SK-N-SH (cell line): ENCODE measurements at regions not wholly inside any gene's neighbourhood (a gene's known extent, or its start where the extent isn't known, plus 50 kb on each side); places are given as distances from the start of the nearest gene placed in this dataset.
"Not testable (repeated sequence)": the region's sequence is repeated elsewhere in the genome, so short reads cannot be mapped to it uniquely, and the experiment has no call there.

Experiments used
- CTCF ChIA-PET: fragments of 300-600, 350-600 bp; formaldehyde crosslinking; extraction: SDS; loops from one replicate; lab custom pipeline; 2021; lab: Yijun Ruan, JAX
- POLR2A ChIA-PET: fragments of 350-600 bp; sonication (Branson Sonifier 250); formaldehyde crosslinking; extraction: SDS; loops from one replicate; lab custom pipeline; 2020; ENCODE audit warnings: antibody characterized with exemption, inconsistent platforms; lab: Yijun Ruan, JAX
- DNase-seq: peaks from one replicate; pipeline ENCODE4 v3.0.0; 2012
- H2AFZ ChIP-seq: fragments of 200-600 bp; sonication (generic); 2 replicates; pipeline ENCODE4 v1.8.1; 2016; ENCODE audit warnings: antibody characterized with exemption, mild to moderate bottlenecking, low read depth
- H3F3A ChIP-seq: fragments of 200-600 bp; sonication (generic); replicated peaks from 2 replicates; pipeline ENCODE3; 2016; ENCODE audit warnings: antibody characterized with exemption, mild to moderate bottlenecking; ENCODE audit not compliant: insufficient read depth
- H3K27ac ChIP-seq, 2 experiments: fragments of 200-500 bp in 1 of 2; fragments of 200-600 bp in 1 of 2; sonication (Bioruptor generic) in 1 of 2; sonication (generic), shearing (Covaris generic) in 1 of 2; 2 replicates each; pipeline versions ENCODE4 v1.5.1 to v1.6.1; 2014 to 2016; ENCODE audit warnings: low read depth in 2 of 2, inconsistent platforms in 1 of 2, low read length in 1 of 2, mild to moderate bottlenecking in 1 of 2, mixed read lengths in 1 of 2
- H3K27me3 ChIP-seq: fragments of 200-600 bp; sonication (generic), shearing (Covaris generic); 2 replicates; pipeline ENCODE4 v1.6.1; 2016; ENCODE audit warnings: mixed run types; ENCODE audit not compliant: insufficient read depth
- H3K36me3 ChIP-seq, 2 experiments: fragments of 200-500 bp in 1 of 2; fragments of 200-600 bp in 1 of 2; sonication (Bioruptor generic) in 1 of 2; sonication (generic) in 1 of 2; replicated peaks in 1 of 2; 2 replicates each; pipeline versions ENCODE3 to v1.5.1; 2014 to 2016; ENCODE audit warnings: low read length in 1 of 2, mild to moderate bottlenecking in 1 of 2; ENCODE audit not compliant: insufficient read depth in 2 of 2, control insufficient read depth in 1 of 2
- H3K4me1 ChIP-seq, 2 experiments: fragments of 200-500 bp in 1 of 2; fragments of 200-600 bp in 1 of 2; sonication (Bioruptor generic) in 1 of 2; sonication (generic), shearing (Covaris generic) in 1 of 2; 2 replicates each; pipeline versions ENCODE4 v1.5.1 to v1.6.1; 2014 to 2016; ENCODE audit warnings: low read depth in 1 of 2, low read length in 1 of 2, mixed run types in 1 of 2; ENCODE audit not compliant: insufficient read depth in 2 of 2, control insufficient read depth in 1 of 2
- H3K4me2 ChIP-seq: fragments of 200-600 bp; sonication (generic), shearing (Covaris generic); 2 replicates; pipeline ENCODE4 v1.6.1; 2017; ENCODE audit warnings: mixed run types
- H3K4me3 ChIP-seq, 2 experiments: fragments of 200-500 bp in 1 of 2; fragments of 200-600 bp in 1 of 2; sonication (Bioruptor generic) in 1 of 2; sonication (generic), shearing (Covaris generic) in 1 of 2; 2 replicates each; pipeline versions ENCODE4 v1.5.1 to v1.8.1; 2014 to 2016; ENCODE audit warnings: low read depth in 2 of 2, inconsistent platforms in 1 of 2, low read length in 1 of 2, mild to moderate bottlenecking in 1 of 2, mixed read lengths in 1 of 2, moderate library complexity in 1 of 2
- H3K79me2 ChIP-seq: fragments of 200-600 bp; sonication (generic); 2 replicates; pipeline ENCODE4 v1.8.1; 2017; ENCODE audit warnings: mild to moderate bottlenecking; ENCODE audit not compliant: insufficient read depth
- H3K9ac ChIP-seq: fragments of 200-600 bp; sonication (generic); 2 replicates; pipeline ENCODE4 v1.6.1; 2017; ENCODE audit warnings: mixed run types
- H3K9me2 ChIP-seq: fragments of 200-600 bp; sonication (generic); 2 replicates; pipeline ENCODE4 v1.6.1; 2017; ENCODE audit warnings: mixed run types
- H3K9me3 ChIP-seq: fragments of 200-600 bp; sonication (generic); 2 replicates; pipeline ENCODE4 v1.6.1; 2017; ENCODE audit warnings: mixed run types, mild to moderate bottlenecking, moderate library complexity
- H4K20me1 ChIP-seq: fragments of 200-600 bp; sonication (generic); 2 replicates; pipeline ENCODE4 v1.6.1; 2017; ENCODE audit warnings: mild to moderate bottlenecking, mixed run types; ENCODE audit not compliant: insufficient read depth
- REST ChIP-seq: IDR thresholded peaks from 2 replicates; pipeline ENCODE4 v1.6.1; 2012; ENCODE audit warnings: mild to moderate bottlenecking, low read depth, low read length, moderate library complexity
- RFX5 ChIP-seq: IDR thresholded peaks from 2 replicates; pipeline ENCODE4 v1.6.1; 2012; ENCODE audit warnings: mild to moderate bottlenecking, improper control_type of control experiment, low read length
- TCF12 ChIP-seq: IDR thresholded peaks from 2 replicates; pipeline ENCODE4 v1.4.0; 2012
- USF1 ChIP-seq: IDR thresholded peaks from 2 replicates; pipeline ENCODE4 v1.4.0; 2012; ENCODE audit warnings: low read depth, borderline replicate concordance
- WGBS: methylation state at CpG from one replicate; pipeline ENCODE4 v1.1.6; 2017; ENCODE audit warnings: low lambda C conversion rate; 5-methylcytosine and 5-hydroxymethylcytosine counted together
- TF ChIP-seq, protein P1 (sequence below): fragments of 200-600 bp; sonication (generic); IDR thresholded peaks from 2 replicates; pipeline ENCODE4 v1.6.1; 2017; ENCODE audit warnings: antibody characterized with exemption, mild to moderate bottlenecking, moderate library complexity
- TF ChIP-seq, protein P2 (sequence below): fragments of 150-350 bp; IDR thresholded peaks from 2 replicates; pipeline ENCODE4 v1.6.1; 2016; ENCODE audit warnings: mild to moderate bottlenecking, low read depth, low read length
- TF ChIP-seq, protein P3 (sequence below): IDR thresholded peaks from 2 replicates; pipeline ENCODE4 v1.4.0; 2012; ENCODE audit warnings: low read depth, borderline replicate concordance

DNA sequence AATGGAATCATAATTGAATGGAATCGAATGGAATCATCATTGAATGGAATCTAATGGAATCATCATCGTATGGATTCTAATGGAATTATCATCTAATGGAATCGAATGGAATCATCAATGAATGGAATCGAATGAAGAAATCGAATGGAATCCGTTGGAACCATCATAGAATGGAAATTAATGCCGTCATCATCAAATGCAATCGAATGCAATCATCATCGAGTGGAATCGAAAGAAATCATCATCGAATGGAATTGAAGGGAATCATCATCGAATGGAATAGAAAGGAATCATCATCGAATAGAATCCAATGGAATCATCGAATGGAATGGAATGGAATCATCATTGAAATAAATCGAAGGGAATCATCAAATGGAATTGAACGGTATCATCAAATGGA lies 217.2 kb downstream of the SHCBP1 start:
- Histone ChIP-seq H3K9me3 (no peaks in the 10 kb centered on the region), H4K20me1 (no peaks in the 10 kb centered on the region)
- TF ChIP-seq, protein P1, sequence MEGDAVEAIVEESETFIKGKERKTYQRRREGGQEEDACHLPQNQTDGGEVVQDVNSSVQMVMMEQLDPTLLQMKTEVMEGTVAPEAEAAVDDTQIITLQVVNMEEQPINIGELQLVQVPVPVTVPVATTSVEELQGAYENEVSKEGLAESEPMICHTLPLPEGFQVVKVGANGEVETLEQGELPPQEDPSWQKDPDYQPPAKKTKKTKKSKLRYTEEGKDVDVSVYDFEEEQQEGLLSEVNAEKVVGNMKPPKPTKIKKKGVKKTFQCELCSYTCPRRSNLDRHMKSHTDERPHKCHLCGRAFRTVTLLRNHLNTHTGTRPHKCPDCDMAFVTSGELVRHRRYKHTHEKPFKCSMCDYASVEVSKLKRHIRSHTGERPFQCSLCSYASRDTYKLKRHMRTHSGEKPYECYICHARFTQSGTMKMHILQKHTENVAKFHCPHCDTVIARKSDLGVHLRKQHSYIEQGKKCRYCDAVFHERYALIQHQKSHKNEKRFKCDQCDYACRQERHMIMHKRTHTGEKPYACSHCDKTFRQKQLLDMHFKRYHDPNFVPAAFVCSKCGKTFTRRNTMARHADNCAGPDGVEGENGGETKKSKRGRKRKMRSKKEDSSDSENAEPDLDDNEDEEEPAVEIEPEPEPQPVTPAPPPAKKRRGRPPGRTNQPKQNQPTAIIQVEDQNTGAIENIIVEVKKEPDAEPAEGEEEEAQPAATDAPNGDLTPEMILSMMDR, result no peak
- TF ChIP-seq RFX5 (no peak), REST (no peak), TCF12 (no peak), USF1 (no peak)
- TF ChIP-seq, protein P2, sequence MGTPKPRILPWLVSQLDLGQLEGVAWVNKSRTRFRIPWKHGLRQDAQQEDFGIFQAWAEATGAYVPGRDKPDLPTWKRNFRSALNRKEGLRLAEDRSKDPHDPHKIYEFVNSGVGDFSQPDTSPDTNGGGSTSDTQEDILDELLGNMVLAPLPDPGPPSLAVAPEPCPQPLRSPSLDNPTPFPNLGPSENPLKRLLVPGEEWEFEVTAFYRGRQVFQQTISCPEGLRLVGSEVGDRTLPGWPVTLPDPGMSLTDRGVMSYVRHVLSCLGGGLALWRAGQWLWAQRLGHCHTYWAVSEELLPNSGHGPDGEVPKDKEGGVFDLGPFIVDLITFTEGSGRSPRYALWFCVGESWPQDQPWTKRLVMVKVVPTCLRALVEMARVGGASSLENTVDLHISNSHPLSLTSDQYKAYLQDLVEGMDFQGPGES, result no peak
- TF ChIP-seq, protein P3, sequence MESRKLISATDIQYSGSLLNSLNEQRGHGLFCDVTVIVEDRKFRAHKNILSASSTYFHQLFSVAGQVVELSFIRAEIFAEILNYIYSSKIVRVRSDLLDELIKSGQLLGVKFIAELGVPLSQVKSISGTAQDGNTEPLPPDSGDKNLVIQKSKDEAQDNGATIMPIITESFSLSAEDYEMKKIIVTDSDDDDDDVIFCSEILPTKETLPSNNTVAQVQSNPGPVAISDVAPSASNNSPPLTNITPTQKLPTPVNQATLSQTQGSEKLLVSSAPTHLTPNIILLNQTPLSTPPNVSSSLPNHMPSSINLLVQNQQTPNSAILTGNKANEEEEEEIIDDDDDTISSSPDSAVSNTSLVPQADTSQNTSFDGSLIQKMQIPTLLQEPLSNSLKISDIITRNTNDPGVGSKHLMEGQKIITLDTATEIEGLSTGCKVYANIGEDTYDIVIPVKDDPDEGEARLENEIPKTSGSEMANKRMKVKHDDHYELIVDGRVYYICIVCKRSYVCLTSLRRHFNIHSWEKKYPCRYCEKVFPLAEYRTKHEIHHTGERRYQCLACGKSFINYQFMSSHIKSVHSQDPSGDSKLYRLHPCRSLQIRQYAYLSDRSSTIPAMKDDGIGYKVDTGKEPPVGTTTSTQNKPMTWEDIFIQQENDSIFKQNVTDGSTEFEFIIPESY, result no peak
- TF ChIP-seq, all 33 proteins: peak for 0
- Histone ChIP-seq H3K79me2 (no peaks in the 10 kb centered on the region), H3K9me2 (no peaks in the 10 kb centered on the region), H3K27me3 (no peaks in the 10 kb centered on the region), H3K4me1 (no peaks in the 10 kb centered on the region), H3F3A (peaks cover 4% of the 10 kb centered on the region), H3K36me3 (no peaks in the 10 kb centered on the region), H3K27ac (no peak overlapping the region), H3K4me2 (no peak overlapping the region), H2AFZ (no peak overlapping the region), H3K9ac (no peak overlapping the region), H3K4me3 (no peak overlapping the region)
- no peak for DNase-seq
- POLR2A ChIA-PET, result no interaction called here
- CTCF ChIA-PET, result no interaction called here
- WGBS, result 4% methylated on average over 16 of the region's 16 CpGs

- H3K79me2 ChIP-seq, H3K27me3 ChIP-seq, H3K36me3 ChIP-seq, H3K4me3 ChIP-seq, H3K9ac ChIP-seq, H3K4me2 ChIP-seq, H3F3A ChIP-seq, DNase-seq, H3K9me3 ChIP-seq, H4K20me1 ChIP-seq, H2AFZ ChIP-seq, H3K4me1 ChIP-seq, POLR2A ChIA-PET, H3K27ac ChIP-seq, H3K9me2 ChIP-seq, CTCF ChIA-PET: not testable (repeated sequence)
- WGBS, result 4% methylated on average over 18 of the region's 18 CpGs
These were observed 222.6 kb downstream of the SHCBP1 start for GRCh38 chr16:46398559-46398958.

- H3K27me3 ChIP-seq, H3K9me3 ChIP-seq, H3K4me2 ChIP-seq, POLR2A ChIA-PET, H3K9ac ChIP-seq, H3K36me3 ChIP-seq, H2AFZ ChIP-seq, CTCF ChIA-PET, H3F3A ChIP-seq, H3K4me1 ChIP-seq, H3K4me3 ChIP-seq, H3K9me2 ChIP-seq, DNase-seq, H4K20me1 ChIP-seq, H3K79me2 ChIP-seq, H3K27ac ChIP-seq: not testable (repeated sequence)
- 5% methylated on average over 17 of the region's 18 CpGs for WGBS
These were observed 224.3 kb downstream of the SHCBP1 start for GRCh38 chr16:46396883-46397270.
